GM12878 (cell line): ENCODE measurements at regions not wholly inside any gene's neighbourhood (a gene's known extent, or its start where the extent isn't known, plus 50 kb on each side); places are given as distances from the start of the nearest gene placed in this dataset.

ENCODE experiments used
- ATAC-seq: fragments of 200-7000 bp; cut with Tn5 transposase; 3 replicates; pipeline ENCODE4 v1.9.1; 2020; ENCODE audit warnings: mild to moderate bottlenecking, moderate library complexity
- BruUV-seq: library from RNA; stranded (reverse); fragments of 400-500 nt; replicated peaks from 2 replicates; lab custom pipeline; 2021; lab: Mats Ljungman, UMichigan
- CTCF ChIA-PET: fragments of 300-600 bp; sonication (Branson Sonifier 250); formaldehyde crosslinking; extraction: SDS; loops from one replicate; lab custom pipeline; 2021; ENCODE audit warnings: inconsistent platforms; lab: Yijun Ruan, JAX
- POLR2A ChIA-PET: fragments of 350-600 bp; formaldehyde crosslinking; extraction: SDS; loops from one replicate; lab custom pipeline; 2021; ENCODE audit warnings: inconsistent platforms; lab: Charles Lee
- RAD21 ChIA-PET: fragments of 300-600 bp; sonication (Branson Sonifier 250); formaldehyde crosslinking; loops from one replicate; lab custom pipeline; 2023; ENCODE audit warnings: antibody characterized with exemption; ENCODE audit not compliant: unreplicated experiment; lab: Charles Lee
- SMC1A ChIA-PET: fragments of 300-600 bp; sonication (Branson Sonifier 250); formaldehyde crosslinking; loops from one replicate; lab custom pipeline; 2023; ENCODE audit not compliant: unreplicated experiment, uncharacterized antibody; lab: Charles Lee
- DNase-seq: peaks from one replicate; pipeline ENCODE4 v3.0.0-alpha.2; 2011; ENCODE audit warnings: low read depth, low spot score
- FAIRE-seq: peaks from 3 replicates; lab custom pipeline; 2011; peaks lifted over from hg19 to GRCh38; lab: Jason Lieb, UNC
- H2AFZ ChIP-seq: 2 replicates; pipeline ENCODE4 v1.6.0; 2011; ENCODE audit warnings: low read depth, low read length, control low read depth; ENCODE audit not compliant: control insufficient read depth
- H3K27ac ChIP-seq: 2 replicates; pipeline ENCODE4 v1.5.1; 2011; ENCODE audit warnings: control low read depth; ENCODE audit not compliant: control insufficient read depth, insufficient read depth
- H3K27me3 ChIP-seq, 2 experiments: replicated peaks in 1 of 2; 2 replicates each; pipeline versions ENCODE4 v1.6.0 to v1.6.1; 2011; ENCODE audit warnings: low read length in 1 of 2; ENCODE audit not compliant: control insufficient read depth in 2 of 2, insufficient read depth in 2 of 2
- H3K36me3 ChIP-seq, 2 experiments: 2 replicates each; pipeline ENCODE4 v1.5.1; 2011; ENCODE audit warnings: low read length in 1 of 2; ENCODE audit not compliant: control insufficient read depth in 2 of 2, insufficient read depth in 2 of 2
- H3K4me1 ChIP-seq: 2 replicates; pipeline ENCODE4 v1.6.1; 2011; ENCODE audit warnings: mild to moderate bottlenecking, low read length, moderate library complexity, mixed read lengths; ENCODE audit not compliant: control insufficient read depth, insufficient read depth
- H3K4me2 ChIP-seq: 2 replicates; pipeline ENCODE4 v1.6.0; 2011; ENCODE audit warnings: control low read depth; ENCODE audit not compliant: control insufficient read depth, insufficient read depth
- H3K4me3 ChIP-seq: fragments of 200-600 bp; sonication (generic); 2 replicates; pipeline ENCODE4 v1.5.1; 2016
- H3K79me2 ChIP-seq: 2 replicates; pipeline ENCODE4 v1.6.0; 2011; ENCODE audit warnings: low read length; ENCODE audit not compliant: control insufficient read depth, insufficient read depth
- H3K9ac ChIP-seq: 2 replicates; pipeline ENCODE4 v1.8.0; 2011; ENCODE audit warnings: low read length, control low read depth, mixed read lengths; ENCODE audit not compliant: control insufficient read depth, insufficient read depth
- H3K9me3 ChIP-seq: replicated peaks from 3 replicates; pipeline ENCODE4 v1.5.1; 2011; ENCODE audit warnings: mild to moderate bottlenecking, low read length; ENCODE audit not compliant: control insufficient read depth, insufficient read depth
- H4K20me1 ChIP-seq: 2 replicates; pipeline ENCODE4 v1.6.0; 2011; ENCODE audit not compliant: control insufficient read depth, insufficient read depth
- ATF2 ChIP-seq: IDR thresholded peaks from 2 replicates; pipeline ENCODE4 v1.6.1; 2012; ENCODE audit warnings: low read length, inconsistent platforms
- ATF7 ChIP-seq: fragments of 450-650 bp; IDR thresholded peaks from 2 replicates; pipeline ENCODE4 v1.6.1; 2016; ENCODE audit warnings: low read depth, mild to moderate bottlenecking
- NKRF ChIP-seq: fragments of 450-650 bp; conservative IDR thresholded peaks from 2 replicates; pipeline ENCODE4 v1.6.1; 2017; ENCODE audit warnings: mild to moderate bottlenecking, moderate library complexity
- NRF1 ChIP-seq: conservative IDR thresholded peaks from 2 replicates; pipeline ENCODE4 v1.6.1; 2011; ENCODE audit warnings: mild to moderate bottlenecking, low read depth, low read length, improper control_type of control experiment
- PKNOX1 ChIP-seq: fragments of 450-650 bp; IDR thresholded peaks from 2 replicates; pipeline ENCODE4 v1.6.1; 2016; ENCODE audit warnings: mild to moderate bottlenecking
- SIN3A ChIP-seq: IDR thresholded peaks from 2 replicates; pipeline ENCODE4 v1.6.1; 2012; ENCODE audit warnings: low read depth, low read length, improper control_type of control experiment
- SREBF1 ChIP-seq: IDR thresholded peaks from 2 replicates; pipeline ENCODE4 v1.6.1; 2012; ENCODE audit warnings: mild to moderate bottlenecking, low read length
- ZNF592 ChIP-seq: fragments of 450-650 bp; IDR thresholded peaks from 2 replicates; pipeline ENCODE4 v1.6.1; 2017; ENCODE audit warnings: mild to moderate bottlenecking, moderate library complexity
- WGBS: methylation state at CpG from one replicate; pipeline ENCODE4 v1.1.6; 2016; ENCODE audit warnings: low lambda C conversion rate; ENCODE audit not compliant: insufficient replicate concordance, insufficient coverage; ENCODE audit errors: missing lambda C conversion rate; 5-methylcytosine and 5-hydroxymethylcytosine counted together
- in situ Hi-C: fragments of 300-500 bp; cut with MboI; formaldehyde crosslinking; loops from 9 replicates; pipeline ENCODE4 v1.14.3; 2018; ENCODE audit warnings: mixed read lengths
- intact Hi-C: fragments of 100-400 bp; cut with micrococcal nuclease; formaldehyde crosslinking; loops from one replicate; pipeline ENCODE4 v1.14.2; 2022; ENCODE audit not compliant: unreplicated experiment

- Histone ChIP-seq H3K4me2 (no peak overlapping the region), H3K27me3 (no peaks in the 10 kb centered on the region), H3K27ac (no peak overlapping the region), H3K4me1 (no peaks in the 10 kb centered on the region), H3K4me3 (no peak overlapping the region), H3K36me3 (no peaks in the 10 kb centered on the region), H4K20me1 (no peaks in the 10 kb centered on the region), H3K9me3 (no peaks in the 10 kb centered on the region; the same call in 2 of the 3 replicates), H2AFZ (no peak overlapping the region), H3K79me2 (no peaks in the 10 kb centered on the region), H3K9ac (no peak overlapping the region)
- TF ChIP-seq NKRF, result no peak
- TF ChIP-seq ZNF592, result no peak
- no peak for TF ChIP-seq SIN3A
- no peak for TF ChIP-seq ATF2
- TF ChIP-seq PKNOX1, result no peak
- TF ChIP-seq NRF1, result no peak
- no peak for TF ChIP-seq SREBF1
- TF ChIP-seq ATF7, result no peak
- no peak for FAIRE-seq
- in situ Hi-C loops (no loop called here), intact Hi-C loops (no loop called here)
- ChIA-PET POLR2A (no interaction called here), CTCF (no interaction called here), RAD21 (no interaction called here), SMC1A (no interaction called here)
- no TSS peak for BruUV-seq
- no peak for ATAC-seq
- DNase-seq, result no peak
- WGBS, result 0% methylated on average over 2 of the region's 2 CpGs
Observed at GRCh38 chr10:130875116-130875515, 436.4 kb downstream of the TCERG1L start.
